ENCODE measurements at regions not wholly inside any gene's neighbourhood (a gene's known extent, or its start where the extent isn't known, plus 50 kb on each side); places are given as distances from the start of the nearest gene placed in this dataset.
"Not testable (repeated sequence)": the region's sequence is repeated elsewhere in the genome, so short reads cannot be mapped to it uniquely, and the experiment has no call there.

- H3K27me3 Mint-ChIP-seq, result peaks cover 38% of the 10 kb centered on the region
- no peaks in the 10 kb centered on the region for H3K36me3 Mint-ChIP-seq
- H3K27ac Mint-ChIP-seq, result no peak overlapping the region
- H3K4me3 Mint-ChIP-seq, result no peak overlapping the region
- no peaks in the 10 kb centered on the region for H3K4me1 Mint-ChIP-seq
- H3K9me3 Mint-ChIP-seq, result no peaks in the 10 kb centered on the region
These were observed 118.0 kb upstream of the ZNF536 start for GRCh38 chr19:30254158-30254557.

GRCh38 chr19:30254789-30255188 is 117.4 kb upstream of the ZNF536 start:
- Mint-ChIP-seq H3K36me3 (no peaks in the 10 kb centered on the region), H3K4me3 (no peak overlapping the region), H3K4me1 (no peaks in the 10 kb centered on the region), H3K9me3 (no peaks in the 10 kb centered on the region), H3K27me3 (peaks cover 38% of the 10 kb centered on the region), H3K27ac (no peak overlapping the region)

GRCh38 chr19:30255791-30256495 is 116.2 kb upstream of the ZNF536 start:
- H3K27ac Mint-ChIP-seq, result no peak overlapping the region

GRCh38 chr19:30256496-30256850 is 115.7 kb upstream of the ZNF536 start:
- Mint-ChIP-seq H3K9me3 (no peaks in the 10 kb centered on the region), H3K27me3 (peaks cover 38% of the 10 kb centered on the region), H3K27ac (no peak overlapping the region), H3K36me3 (no peaks in the 10 kb centered on the region), H3K4me1 (no peaks in the 10 kb centered on the region), H3K4me3 (no peak overlapping the region)

More at GRCh38 chr19:30255791-30256495, 116.2 kb upstream of the ZNF536 start:
- H3K36me3 Mint-ChIP-seq, result no peaks in the 10 kb centered on the region
- H3K4me1 Mint-ChIP-seq, result no peaks in the 10 kb centered on the region
- peaks cover 38% of the 10 kb centered on the region for H3K27me3 Mint-ChIP-seq
- no peak overlapping the region for H3K4me3 Mint-ChIP-seq
- H3K9me3 Mint-ChIP-seq, result no peaks in the 10 kb centered on the region

- H3K36me3 Mint-ChIP-seq, result no peaks in the 10 kb centered on the region
- peaks cover 11% of the 10 kb centered on the region for H3K27me3 Mint-ChIP-seq
- no peak overlapping the region for H3K27ac Mint-ChIP-seq
- H3K9me3 Mint-ChIP-seq, result peaks cover 4% of the 10 kb centered on the region
- H3K4me1 Mint-ChIP-seq, result no peaks in the 10 kb centered on the region
- H3K4me3 Mint-ChIP-seq, result no peak overlapping the region
These were observed 108.3 kb upstream of the ZNF536 start for GRCh38 chr19:30263830-30264381.

- H3K9me3 Mint-ChIP-seq, H3K4me1 Mint-ChIP-seq, H3K36me3 Mint-ChIP-seq, H3K4me3 Mint-ChIP-seq, H3K27ac Mint-ChIP-seq: not testable (repeated sequence)
- peaks cover 14% of the 10 kb centered on the region for H3K27me3 Mint-ChIP-seq
These were observed 106.3 kb upstream of the ZNF536 start for GRCh38 chr19:30265918-30266317.

GRCh38 chr19:30266687-30267086 is 105.5 kb upstream of the ZNF536 start:
- Mint-ChIP-seq H3K27me3 (peaks cover 12% of the 10 kb centered on the region), H3K36me3 (no peaks in the 10 kb centered on the region), H3K4me3 (no peak overlapping the region), H3K27ac (no peak overlapping the region), H3K4me1 (no peaks in the 10 kb centered on the region), H3K9me3 (peaks cover 5% of the 10 kb centered on the region)

- no peaks in the 10 kb centered on the region for H3K36me3 Mint-ChIP-seq
- H3K4me3 Mint-ChIP-seq, result no peak overlapping the region
- H3K27ac Mint-ChIP-seq, result no peak overlapping the region
- peaks cover 11% of the 10 kb centered on the region for H3K27me3 Mint-ChIP-seq
- no peaks in the 10 kb centered on the region for H3K4me1 Mint-ChIP-seq
- peaks cover 7% of the 10 kb centered on the region for H3K9me3 Mint-ChIP-seq
These were observed 104.9 kb upstream of the ZNF536 start for GRCh38 chr19:30267332-30267731.

- Mint-ChIP-seq H3K36me3 (peaks cover 2% of the 10 kb centered on the region), H3K4me1 (no peaks in the 10 kb centered on the region), H3K27ac (no peak overlapping the region), H3K4me3 (no peak overlapping the region), H3K9me3 (peaks cover 11% of the 10 kb centered on the region), H3K27me3 (peaks cover 8% of the 10 kb centered on the region)
These were observed 103.6 kb upstream of the ZNF536 start for GRCh38 chr19:30268601-30269000.

- Mint-ChIP-seq H3K27ac (no peak overlapping the region), H3K4me1 (no peaks in the 10 kb centered on the region), H3K9me3 (peaks cover 11% of the 10 kb centered on the region), H3K4me3 (no peak overlapping the region), H3K36me3 (peaks cover 2% of the 10 kb centered on the region), H3K27me3 (peaks cover 6% of the 10 kb centered on the region)
These were observed 102.5 kb upstream of the ZNF536 start for GRCh38 chr19:30269638-30270037.

GRCh38 chr19:30271816-30272215 is 100.4 kb upstream of the ZNF536 start:
- Mint-ChIP-seq H3K4me1 (no peaks in the 10 kb centered on the region), H3K27me3 (peaks cover 2% of the 10 kb centered on the region), H3K36me3 (peaks cover 2% of the 10 kb centered on the region), H3K9me3 (peaks cover 11% of the 10 kb centered on the region), H3K27ac (no peak overlapping the region), H3K4me3 (no peak overlapping the region)

GRCh38 chr19:30272554-30272953 is 99.6 kb upstream of the ZNF536 start:
- H3K27ac Mint-ChIP-seq, result no peak overlapping the region
- H3K9me3 Mint-ChIP-seq, result peaks cover 11% of the 10 kb centered on the region
- no peaks in the 10 kb centered on the region for H3K4me1 Mint-ChIP-seq
- peaks cover 2% of the 10 kb centered on the region for H3K36me3 Mint-ChIP-seq
- H3K27me3 Mint-ChIP-seq, result peaks cover 3% of the 10 kb centered on the region
- H3K4me3 Mint-ChIP-seq, result no peak overlapping the region

- peaks cover 11% of the 10 kb centered on the region for H3K9me3 Mint-ChIP-seq
- H3K4me1 Mint-ChIP-seq, result no peaks in the 10 kb centered on the region
- peaks cover 3% of the 10 kb centered on the region for H3K27me3 Mint-ChIP-seq
- H3K27ac Mint-ChIP-seq, result no peak overlapping the region
- H3K4me3 Mint-ChIP-seq, result no peak overlapping the region
- H3K36me3 Mint-ChIP-seq, result peaks cover 2% of the 10 kb centered on the region
These were observed 99.0 kb upstream of the ZNF536 start for GRCh38 chr19:30273184-30273583.

GRCh38 chr19:30274987-30275386 is 97.2 kb upstream of the ZNF536 start:
- Mint-ChIP-seq H3K27me3 (peaks cover 6% of the 10 kb centered on the region), H3K4me3 (no peak overlapping the region), H3K4me1 (no peaks in the 10 kb centered on the region), H3K36me3 (peaks cover 2% of the 10 kb centered on the region), H3K27ac (no peak overlapping the region), H3K9me3 (peaks cover 6% of the 10 kb centered on the region)

GRCh38 chr19:30276011-30276882 is 95.9 kb upstream of the ZNF536 start:
- H3K27ac Mint-ChIP-seq, result no peak overlapping the region
- no peak overlapping the region for H3K4me3 Mint-ChIP-seq
- peaks cover 6% of the 10 kb centered on the region for H3K9me3 Mint-ChIP-seq
- H3K4me1 Mint-ChIP-seq, result no peaks in the 10 kb centered on the region
- peaks cover 2% of the 10 kb centered on the region for H3K36me3 Mint-ChIP-seq
- peaks cover 4% of the 10 kb centered on the region for H3K27me3 Mint-ChIP-seq

- H3K27ac Mint-ChIP-seq, result no peak overlapping the region
These were observed 95.3 kb upstream of the ZNF536 start for GRCh38 chr19:30276883-30277280.

More at GRCh38 chr19:30276883-30277280, 95.3 kb upstream of the ZNF536 start:
- Mint-ChIP-seq H3K4me1 (no peaks in the 10 kb centered on the region), H3K36me3 (peaks cover 2% of the 10 kb centered on the region), H3K27me3 (peaks cover 4% of the 10 kb centered on the region), H3K9me3 (peaks cover 6% of the 10 kb centered on the region), H3K4me3 (no peak overlapping the region)
